Endodermal cell (in vitro differentiated cells): ENCODE measurements at regions not wholly inside any gene's neighbourhood (a gene's known extent, or its start where the extent isn't known, plus 50 kb on each side); places are given as distances from the start of the nearest gene placed in this dataset.
"Not testable (repeated sequence)": the region's sequence is repeated elsewhere in the genome, so short reads cannot be mapped to it uniquely, and the experiment has no call there.

Experiments
- DNase-seq: peaks from one replicate; pipeline ENCODE4 v3.0.0-alpha.2; 2017
- H3K27ac ChIP-seq: 2 replicates; pipeline ENCODE4 v1.5.1; 2013; ENCODE audit warnings: mild to moderate bottlenecking, low read depth, low read length, moderate library complexity
- H3K27me3 ChIP-seq: 2 replicates; pipeline ENCODE4 v1.6.1; 2013; ENCODE audit warnings: mild to moderate bottlenecking, low read length, moderate library complexity; ENCODE audit not compliant: insufficient read depth, control insufficient read depth, poor library complexity, severe bottlenecking
- H3K36me3 ChIP-seq: 2 replicates; pipeline ENCODE4 v1.7.0; 2013; ENCODE audit warnings: mild to moderate bottlenecking, low read length, moderate library complexity; ENCODE audit not compliant: control insufficient read depth, insufficient read depth
- H3K4me1 ChIP-seq: one replicate; pipeline ENCODE4 v1.7.0; 2013; ENCODE audit warnings: low read length; ENCODE audit not compliant: control insufficient read depth, insufficient read depth
- H3K4me3 ChIP-seq: 2 replicates; pipeline ENCODE4 v1.5.1; 2013; ENCODE audit warnings: mild to moderate bottlenecking, low read length, moderate library complexity
- H3K9ac ChIP-seq: 2 replicates; pipeline ENCODE4 v1.6.1; 2013; ENCODE audit warnings: mild to moderate bottlenecking, low read length, moderate library complexity; ENCODE audit not compliant: poor library complexity, severe bottlenecking; ENCODE audit errors: extremely low read depth
- H3K9me3 ChIP-seq: 2 replicates; pipeline ENCODE4 v1.6.1; 2013; ENCODE audit warnings: mild to moderate bottlenecking, low read length, moderate library complexity; ENCODE audit not compliant: control insufficient read depth
- H3K27ac Mint-ChIP-seq: 2 replicates; pipeline ENCODE4 v1.8.0; 2020; ENCODE audit warnings: mixed read lengths
- H3K27me3 Mint-ChIP-seq: 2 replicates; pipeline ENCODE4 v1.8.0; 2021; ENCODE audit warnings: mild to moderate bottlenecking, mixed read lengths; ENCODE audit not compliant: insufficient read depth
- H3K36me3 Mint-ChIP-seq: 2 replicates; pipeline ENCODE4 v1.8.0; 2020; ENCODE audit warnings: low read depth, mixed read lengths
- H3K4me1 Mint-ChIP-seq: 2 replicates; pipeline ENCODE4 v1.8.0; 2020; ENCODE audit warnings: mixed read lengths
- H3K4me3 Mint-ChIP-seq: 2 replicates; pipeline ENCODE4 v1.8.0; 2020; ENCODE audit warnings: mild to moderate bottlenecking, moderate library complexity, mixed read lengths
- H3K9me3 Mint-ChIP-seq: 2 replicates; pipeline ENCODE4 v1.8.0; 2020; ENCODE audit warnings: mild to moderate bottlenecking, mixed read lengths
- CTCF ChIP-seq: fragments of 200-600 bp; sonication (generic); conservative IDR thresholded peaks from 2 replicates; pipeline ENCODE4 v1.5.0; 2021; ENCODE audit warnings: antibody characterized with exemption, mild to moderate bottlenecking
- WGBS, 2 experiments: methylation state at CpG; one replicate each; pipeline versions ENCODE4 v1.1.5 to v1.1.7; 2013; ENCODE audit warnings: missing lambda C conversion rate in 2 of 2, mixed read lengths in 1 of 2; ENCODE audit not compliant: insufficient coverage in 1 of 2, insufficient read length in 1 of 2; 5-methylcytosine and 5-hydroxymethylcytosine counted together

- Mint-ChIP-seq H3K27me3 (no peaks in the 10 kb centered on the region), H3K4me1 (peaks cover 22% of the 10 kb centered on the region), H3K9me3 (peaks cover 17% of the 10 kb centered on the region), H3K27ac (no peak overlapping the region), H3K36me3 (no peaks in the 10 kb centered on the region), H3K4me3 (no peak overlapping the region)
- DNase-seq, result no peak
- H3K9ac ChIP-seq, result no peak overlapping the region
- H3K36me3 ChIP-seq, result no peaks in the 10 kb centered on the region
- peaks cover 9% of the 10 kb centered on the region for H3K4me1 ChIP-seq
- TF ChIP-seq CTCF, result no peak
- H3K9me3 ChIP-seq, result no peaks in the 10 kb centered on the region
- H3K27ac ChIP-seq, result no peak overlapping the region
- H3K27me3 ChIP-seq, result no peaks in the 10 kb centered on the region
- no peak overlapping the region for H3K4me3 ChIP-seq
Observed at GRCh38 chr7:13117592-13117991, 430.2 kb downstream of the ARL4A start.

- 89 to 100% methylated on average over 2 of the region's 2 CpGs for WGBS, 2 experiments
- peaks cover 35% of the 10 kb centered on the region for H3K9me3 Mint-ChIP-seq
- not testable (repeated sequence) for H3K27me3 Mint-ChIP-seq, H3K4me1 ChIP-seq, H3K27me3 ChIP-seq, H3K27ac Mint-ChIP-seq, H3K4me1 Mint-ChIP-seq, H3K4me3 ChIP-seq, H3K36me3 Mint-ChIP-seq, DNase-seq, H3K27ac ChIP-seq, H3K9ac ChIP-seq, H3K9me3 ChIP-seq, H3K4me3 Mint-ChIP-seq, H3K36me3 ChIP-seq
Observed at GRCh38 chr7:13124629-13125028, 437.2 kb downstream of the ARL4A start.

GRCh38 chr7:13126347-13126746, 438.9 kb downstream of the ARL4A start:
- no peak for TF ChIP-seq CTCF
- no peaks in the 10 kb centered on the region for H3K4me1 Mint-ChIP-seq
- Histone ChIP-seq H3K27ac (no peak overlapping the region), H3K9me3 (no peaks in the 10 kb centered on the region), H3K4me3 (no peak overlapping the region), H3K9ac (no peak overlapping the region), H3K27me3 (no peaks in the 10 kb centered on the region), H3K36me3 (no peaks in the 10 kb centered on the region), H3K4me1 (no peaks in the 10 kb centered on the region)
- WGBS, 2 experiments, result 94% methylated on average over 5 of the region's 5 CpGs; no CpG with 5 or more reads in 1 of the 2 experiments
- peaks cover 29% of the 10 kb centered on the region for H3K9me3 Mint-ChIP-seq
- no peak for DNase-seq
- no peak overlapping the region for H3K4me3 Mint-ChIP-seq
- H3K27me3 Mint-ChIP-seq, result no peaks in the 10 kb centered on the region
- no peak overlapping the region for H3K27ac Mint-ChIP-seq
- H3K36me3 Mint-ChIP-seq, result no peaks in the 10 kb centered on the region

GRCh38 chr7:13130321-13130720, 442.9 kb downstream of the ARL4A start:
- Mint-ChIP-seq H3K27ac (no peak overlapping the region), H3K36me3 (no peaks in the 10 kb centered on the region), H3K4me1 (no peaks in the 10 kb centered on the region), H3K27me3 (no peaks in the 10 kb centered on the region), H3K9me3 (peaks cover 1% of the 10 kb centered on the region), H3K4me3 (no peak overlapping the region)
- Histone ChIP-seq H3K36me3 (no peaks in the 10 kb centered on the region), H3K27ac (no peak overlapping the region), H3K4me1 (no peaks in the 10 kb centered on the region), H3K4me3 (no peak overlapping the region), H3K27me3 (no peaks in the 10 kb centered on the region), H3K9me3 (no peaks in the 10 kb centered on the region), H3K9ac (no peak overlapping the region)
- WGBS, 2 experiments, result 94 to 96% methylated on average over 4 of the region's 4 CpGs
- no peak for DNase-seq
- TF ChIP-seq CTCF, result no peak

GRCh38 chr7:13130906-13131305, 443.5 kb downstream of the ARL4A start:
- H3K9ac ChIP-seq, H3K4me1 ChIP-seq, H3K4me3 Mint-ChIP-seq, H3K4me1 Mint-ChIP-seq, H3K4me3 ChIP-seq, H3K9me3 ChIP-seq, DNase-seq, H3K9me3 Mint-ChIP-seq, H3K27me3 ChIP-seq, H3K27ac ChIP-seq, H3K36me3 ChIP-seq, H3K27ac Mint-ChIP-seq, H3K27me3 Mint-ChIP-seq, H3K36me3 Mint-ChIP-seq: not testable (repeated sequence)
- 90 to 100% methylated on average over 2 to 3 of the region's 3 CpGs for WGBS, 2 experiments
